ENCODE measurements at regions not wholly inside any gene's neighbourhood (a gene's known extent, or its start where the extent isn't known, plus 50 kb on each side); places are given as distances from the start of the nearest gene placed in this dataset.

GRCh38 chr6:168208402-168208801, 111.2 kb downstream of the DACT2 start:
- TF ChIP-seq CTCF (conservative IDR thresholded peaks at IDR 0.05; ENCODE audit: control insufficient read depth, insufficient read depth, low read depth, low read length), result no peak
- H3K4me3 ChIP-seq (ENCODE audit: control insufficient read depth, low read depth, low read length), result no peak overlapping the region

DNA sequence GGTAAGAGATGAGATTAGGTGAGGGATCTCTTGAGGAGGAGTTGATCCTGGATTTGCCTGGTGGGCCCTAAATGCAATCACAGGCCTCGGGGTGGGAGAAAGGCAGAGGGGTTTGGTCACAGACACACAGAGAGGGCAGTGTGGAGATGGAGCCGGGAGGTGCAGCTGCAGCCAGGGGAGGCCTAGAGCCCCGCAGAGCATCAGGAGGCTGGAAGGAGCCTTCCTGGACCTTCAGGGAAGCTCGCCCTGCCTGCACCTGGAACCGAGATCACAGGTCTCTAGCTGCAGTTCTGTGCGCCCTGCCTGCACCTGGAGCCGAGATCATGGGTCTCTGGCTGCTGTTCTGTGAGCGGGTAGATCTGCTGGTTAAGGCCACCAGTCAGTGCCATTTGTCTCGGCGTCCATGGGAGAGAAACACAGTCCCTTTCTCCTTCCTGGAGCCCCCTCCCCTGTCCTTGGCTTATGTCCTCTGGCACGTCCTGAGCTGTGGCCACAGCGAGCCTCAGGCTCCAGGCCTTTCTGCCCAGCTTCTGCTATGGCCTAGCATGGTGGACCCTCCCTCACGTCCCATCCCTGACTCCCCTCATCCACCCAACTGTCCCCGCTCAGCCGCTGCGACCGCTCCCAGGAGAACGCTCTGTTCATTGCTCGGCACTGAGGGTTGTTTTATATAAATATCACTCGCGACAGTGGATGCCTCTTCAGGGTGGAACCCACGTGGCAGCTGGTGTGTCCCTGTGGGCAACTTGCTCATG, 112.0 kb downstream of the DACT2 start:
- no peak overlapping the region for H3K4me3 ChIP-seq (ENCODE audit: control insufficient read depth, low read depth, low read length)
- no peak for TF ChIP-seq CTCF (conservative IDR thresholded peaks at IDR 0.05; ENCODE audit: control insufficient read depth, insufficient read depth, low read depth, low read length)
- DNase-seq (ENCODE audit: low read depth), result no peak

More at GRCh38 chr6:168208402-168208801, 111.2 kb downstream of the DACT2 start:
- DNase-seq (ENCODE audit: low read depth), result no peak

- no peak overlapping the region for H3K4me3 ChIP-seq (ENCODE audit: control insufficient read depth, low read depth, low read length)
- no peak for TF ChIP-seq CTCF (conservative IDR thresholded peaks at IDR 0.05; ENCODE audit: control insufficient read depth, insufficient read depth, low read depth, low read length)
- no peak for DNase-seq (ENCODE audit: low read depth)
Observed at GRCh38 chr6:168206661-168207274, 112.8 kb downstream of the DACT2 start.

- DNase-seq (ENCODE audit: low read depth), result no peak
- H3K4me3 ChIP-seq (ENCODE audit: control insufficient read depth, low read depth, low read length), result no peak overlapping the region
- no peak for TF ChIP-seq CTCF (conservative IDR thresholded peaks at IDR 0.05; ENCODE audit: control insufficient read depth, insufficient read depth, low read depth, low read length)
Observed at GRCh38 chr6:168206186-168206585, 113.4 kb downstream of the DACT2 start.

DNA sequence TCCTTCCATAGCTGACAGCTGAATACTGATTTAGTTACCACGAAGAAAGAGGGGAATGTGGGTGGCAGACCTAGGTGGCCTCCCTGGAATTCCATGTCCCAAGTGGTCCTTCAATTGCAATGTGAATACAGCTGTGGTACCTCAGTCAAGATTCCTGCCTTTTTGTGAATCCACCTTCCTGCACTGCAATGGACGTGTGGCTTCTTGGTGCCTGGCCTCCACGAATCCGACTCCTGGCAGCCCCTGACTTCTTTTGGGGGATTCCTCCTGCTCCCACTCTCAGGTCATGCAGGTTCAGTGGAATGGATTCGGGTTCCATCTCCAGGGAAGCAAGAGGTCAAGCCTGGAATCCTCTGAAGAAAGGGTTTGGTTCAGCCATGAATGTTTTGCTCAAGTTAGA, 117.8 kb downstream of the DACT2 start:
- H3K4me3 ChIP-seq (ENCODE audit: control insufficient read depth, low read depth, low read length), result no peak overlapping the region
- TF ChIP-seq CTCF (conservative IDR thresholded peaks at IDR 0.05; ENCODE audit: control insufficient read depth, insufficient read depth, low read depth, low read length), result no peak
- DNase-seq (ENCODE audit: low read depth), result no peak

DNA sequence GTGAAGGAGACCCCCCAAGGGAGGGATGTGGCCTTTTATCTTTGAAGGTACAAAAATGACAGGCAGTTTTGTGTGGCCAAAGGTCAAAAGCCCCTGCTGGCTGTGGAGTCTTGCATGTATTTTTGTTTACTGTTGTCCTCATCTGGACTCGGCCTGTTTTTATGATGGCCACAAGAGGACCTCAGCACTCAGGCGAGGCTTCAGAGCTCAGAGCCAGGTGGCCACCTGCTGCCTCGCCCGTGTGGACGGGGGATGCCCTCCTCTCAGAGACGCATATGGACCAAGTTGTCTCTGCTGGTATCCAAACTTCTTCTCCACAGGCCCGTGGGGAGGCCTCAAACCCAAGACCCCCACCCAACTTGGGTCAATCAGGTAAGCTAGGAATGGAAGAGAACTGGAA, 118.2 kb downstream of the DACT2 start:
- DNase-seq (ENCODE audit: low read depth), result no peak
- no peak overlapping the region for H3K4me3 ChIP-seq (ENCODE audit: control insufficient read depth, low read depth, low read length)
- TF ChIP-seq CTCF (conservative IDR thresholded peaks at IDR 0.05; ENCODE audit: control insufficient read depth, insufficient read depth, low read depth, low read length), result no peak

Data from fibroblast of mammary gland (primary cell).